HepG2 (cell line): ENCODE measurements at regions not wholly inside any gene's neighbourhood (a gene's known extent, or its start where the extent isn't known, plus 50 kb on each side); places are given as distances from the start of the nearest gene placed in this dataset.
"Not testable (repeated sequence)": the region's sequence is repeated elsewhere in the genome, so short reads cannot be mapped to it uniquely, and the experiment has no call there.

Experiments
- CTCF ChIP-seq: sonication (generic); formaldehyde crosslinking; IDR thresholded peaks from 2 replicates; pipeline ENCODE4 v1.5.0; 2020; ENCODE audit warnings: mild to moderate bottlenecking, missing genetic modification reagents, moderate library complexity
- KAT8 ChIP-seq: IDR thresholded peaks from 2 replicates; pipeline ENCODE4 v1.6.1; 2016; ENCODE audit warnings: missing genetic modification reagents, missing compliant biosample characterization

GRCh38 chr12:19921716-19922115, 446.6 kb upstream of the PDE3A start:
- not testable (repeated sequence) for TF ChIP-seq CTCF, KAT8 (CRISPR knock-in tag)
